H1 (cell line): ENCODE measurements at regions not wholly inside any gene's neighbourhood (a gene's known extent, or its start where the extent isn't known, plus 50 kb on each side); places are given as distances from the start of the nearest gene placed in this dataset.

Experiments used
- CTCF ChIA-PET: fragments of 300-600 bp; sonication (Branson Sonifier 250); formaldehyde crosslinking; loops from one replicate; lab custom pipeline; 2021; ENCODE audit not compliant: partially characterized antibody; lab: Charles Lee
- POLR2A ChIA-PET: fragments of 300-600 bp; sonication (Branson Sonifier 250); formaldehyde crosslinking; loops from one replicate; lab custom pipeline; 2021; ENCODE audit warnings: inconsistent platforms; ENCODE audit not compliant: partially characterized antibody; lab: Charles Lee
- DNase-seq, 2 experiments: peaks; one replicate each; pipeline versions ENCODE4 v3.0.0 to v3.0.0-alpha.2; 2010 to 2022; ENCODE audit warnings: low spot score in 2 of 2, low read depth in 1 of 2, mixed read lengths in 1 of 2
- FAIRE-seq: peaks from 2 replicates; lab custom pipeline; 2011; peaks lifted over from hg19 to GRCh38; lab: Jason Lieb, UNC
- H2AFZ ChIP-seq: 2 replicates; pipeline ENCODE4 v1.8.1; 2012; ENCODE audit warnings: low read length, inconsistent platforms
- H2AK5ac ChIP-seq: 2 replicates; pipeline ENCODE4 v1.6.1; 2013; ENCODE audit warnings: low read depth, low read length
- H2BK120ac ChIP-seq: replicated peaks from 2 replicates; pipeline ENCODE3; 2013; ENCODE audit warnings: low read depth, low read length, inconsistent platforms
- H2BK12ac ChIP-seq: 2 replicates; pipeline ENCODE4 v1.6.1; 2013; ENCODE audit warnings: low read depth, low read length
- H2BK15ac ChIP-seq: 2 replicates; pipeline ENCODE4 v1.6.1; 2013; ENCODE audit warnings: low read length
- H2BK20ac ChIP-seq: 2 replicates; pipeline ENCODE4 v1.6.1; 2013; ENCODE audit warnings: low read length
- H2BK5ac ChIP-seq: 2 replicates; pipeline ENCODE4 v1.6.1; 2013; ENCODE audit warnings: low read depth, low read length
- H3K14ac ChIP-seq: 2 replicates; pipeline ENCODE4 v1.6.1; 2013; ENCODE audit warnings: inconsistent platforms; ENCODE audit not compliant: insufficient read length
- H3K18ac ChIP-seq: 2 replicates; pipeline ENCODE4 v1.6.1; 2013; ENCODE audit warnings: low read length; ENCODE audit errors: extremely low read depth
- H3K23ac ChIP-seq: 2 replicates; pipeline ENCODE4 v1.6.1; 2013; ENCODE audit warnings: inconsistent platforms; ENCODE audit not compliant: insufficient read length
- H3K23me2 ChIP-seq: 2 replicates; pipeline ENCODE4 v1.6.1; 2013; ENCODE audit warnings: low read depth, low read length
- H3K27ac ChIP-seq: 2 replicates; pipeline ENCODE4 v1.6.1; 2011; ENCODE audit warnings: low read depth, low read length, inconsistent platforms
- H3K27me3 ChIP-seq, 4 experiments: replicated peaks in 1 of 4; 1 replicate in 1 of 4; 2 replicates in 3 of 4; pipeline versions ENCODE4 v1.6.1 to v1.8.1; 2011 to 2013; ENCODE audit warnings: low read length in 3 of 4, mild to moderate bottlenecking in 3 of 4, inconsistent platforms in 2 of 4, mixed read lengths in 2 of 4, moderate library complexity in 1 of 4; ENCODE audit not compliant: control insufficient read depth in 3 of 4, insufficient read depth in 3 of 4; ENCODE audit errors: extremely low read depth in 1 of 4
- H3K36me3 ChIP-seq, 4 experiments: 2 replicates each; pipeline versions ENCODE4 v1.6.1 to v1.8.1; 2011 to 2013; ENCODE audit warnings: mild to moderate bottlenecking in 4 of 4, low read length in 3 of 4, moderate library complexity in 2 of 4, control low read depth in 1 of 4, inconsistent platforms in 1 of 4; ENCODE audit not compliant: insufficient read depth in 4 of 4, control insufficient read depth in 2 of 4
- H3K4ac ChIP-seq: replicated peaks from 2 replicates; pipeline ENCODE3; 2013; ENCODE audit warnings: low read length, low read depth, mixed read lengths, inconsistent platforms; ENCODE audit not compliant: insufficient read length
- H3K4me1 ChIP-seq, 4 experiments: replicated peaks in 1 of 4; 1 replicate in 1 of 4; 2 replicates in 3 of 4; pipeline versions ENCODE4 v1.6.1 to v1.8.1; 2011 to 2013; ENCODE audit warnings: low read length in 3 of 4, inconsistent platforms in 2 of 4, mixed read lengths in 1 of 4; ENCODE audit not compliant: insufficient read depth in 4 of 4, control insufficient read depth in 3 of 4
- H3K4me2 ChIP-seq, 2 experiments: 2 replicates each; pipeline versions ENCODE4 v1.6.1 to v1.8.1; 2011 to 2013; ENCODE audit warnings: low read depth in 2 of 2, low read length in 2 of 2, control low read depth in 1 of 2, inconsistent platforms in 1 of 2, mild to moderate bottlenecking in 1 of 2; ENCODE audit not compliant: insufficient read depth in 1 of 2
- H3K4me3 ChIP-seq, 4 experiments: fragments of 200-600, 300-600 bp in 1 of 4; sonication (generic), shearing (Covaris generic), sonication (Bioruptor Twin) in 1 of 4; 2 replicates each; pipeline versions ENCODE4 v1.5.1 to v1.8.1; 2011 to 2016; ENCODE audit warnings: low read length in 4 of 4, low read depth in 3 of 4, control low read depth in 2 of 4, inconsistent platforms in 2 of 4, mild to moderate bottlenecking in 2 of 4, mixed read lengths in 1 of 4, moderate library complexity in 1 of 4; ENCODE audit not compliant: insufficient read depth in 2 of 4; ENCODE audit errors: extremely low read depth in 1 of 4
- H3K56ac ChIP-seq: replicated peaks from 2 replicates; pipeline ENCODE3; 2013; ENCODE audit warnings: low read depth, mild to moderate bottlenecking, mixed read lengths, low read length, inconsistent platforms; ENCODE audit not compliant: insufficient read length
- H3K79me1 ChIP-seq: 2 replicates; pipeline ENCODE4 v1.6.1; 2013; ENCODE audit warnings: low read depth, low read length, control low read depth
- H3K79me2 ChIP-seq, 2 experiments: 2 replicates each; pipeline versions ENCODE4 v1.6.1 to v1.8.1; 2012 to 2013; ENCODE audit warnings: low read length in 2 of 2, mild to moderate bottlenecking in 2 of 2, inconsistent platforms in 1 of 2; ENCODE audit not compliant: insufficient read depth in 2 of 2, control insufficient read depth in 1 of 2
- H3K9ac ChIP-seq, 4 experiments: replicated peaks in 1 of 4; 1 replicate in 1 of 4; 2 replicates in 3 of 4; pipeline versions ENCODE4 v1.6.1 to v1.8.1; 2011 to 2013; ENCODE audit warnings: low read depth in 3 of 4, low read length in 3 of 4, control low read depth in 2 of 4, mild to moderate bottlenecking in 2 of 4, moderate library complexity in 2 of 4, inconsistent platforms in 1 of 4; ENCODE audit errors: extremely low read depth in 1 of 4
- H3K9me3 ChIP-seq, 2 experiments: 2 replicates each; pipeline versions ENCODE4 v1.6.1 to v1.8.1; 2012 to 2013; ENCODE audit warnings: mild to moderate bottlenecking in 2 of 2, moderate library complexity in 2 of 2, control low read depth in 1 of 2, inconsistent platforms in 1 of 2, low read depth in 1 of 2, low read length in 1 of 2, mixed read lengths in 1 of 2; ENCODE audit not compliant: insufficient read depth in 2 of 2
- H4K20me1 ChIP-seq, 2 experiments: replicated peaks in 1 of 2; 2 replicates each; pipeline versions ENCODE3 to v1.8.1; 2011 to 2013; ENCODE audit warnings: inconsistent platforms in 2 of 2, low read length in 2 of 2, mild to moderate bottlenecking in 1 of 2; ENCODE audit not compliant: insufficient read depth in 2 of 2, control insufficient read depth in 1 of 2
- H4K5ac ChIP-seq: 2 replicates; pipeline ENCODE4 v1.6.1; 2013; ENCODE audit warnings: low read length, low read depth, mixed read lengths, inconsistent platforms; ENCODE audit not compliant: insufficient read length
- H4K8ac ChIP-seq: 2 replicates; pipeline ENCODE4 v1.8.0; 2013; ENCODE audit warnings: mild to moderate bottlenecking, moderate library complexity, low read length, inconsistent platforms; ENCODE audit not compliant: insufficient read depth; ENCODE audit errors: extremely low read depth
- H4K91ac ChIP-seq: replicated peaks from 2 replicates; pipeline ENCODE3; 2013; ENCODE audit warnings: low read length, mixed read lengths, inconsistent platforms; ENCODE audit not compliant: insufficient read length
- BACH1 ChIP-seq: IDR thresholded peaks from 2 replicates; pipeline ENCODE4 v1.6.1; 2012; ENCODE audit warnings: low read length, improper control_type of control experiment
- CBX8 ChIP-seq: fragments of 300-800, 300-1000 bp; sonication (generic); IDR thresholded peaks from 2 replicates; pipeline ENCODE4 v1.7.1; 2016; ENCODE audit warnings: low read depth, low read length, borderline replicate concordance
- EP300 ChIP-seq, 2 experiments: IDR thresholded peaks; 1 replicate in 1 of 2; 2 replicates in 1 of 2; pipeline ENCODE4 v1.6.1; 2011 to 2012; ENCODE audit warnings: low read depth in 2 of 2, low read length in 2 of 2, mild to moderate bottlenecking in 2 of 2, borderline replicate concordance in 1 of 2, inconsistent platforms in 1 of 2, moderate library complexity in 1 of 2
- HDAC2 ChIP-seq, 2 experiments: fragments of 300-600 bp in 1 of 2; sonication (generic) in 1 of 2; IDR thresholded peaks; 2 replicates each; pipeline ENCODE4 v1.6.1; 2011 to 2012; ENCODE audit warnings: low read depth in 2 of 2, low read length in 2 of 2, mild to moderate bottlenecking in 2 of 2, moderate library complexity in 2 of 2, borderline replicate concordance in 1 of 2, inconsistent platforms in 1 of 2
- KDM1A ChIP-seq: fragments of 200-600, 300-600 bp; sonication (generic); IDR thresholded peaks from 2 replicates; pipeline ENCODE4 v1.7.1; 2016; ENCODE audit warnings: mild to moderate bottlenecking, low read length, borderline replicate concordance
- MAFK ChIP-seq: IDR thresholded peaks from 2 replicates; pipeline ENCODE4 v1.6.1; 2012; ENCODE audit warnings: low read depth, mild to moderate bottlenecking, improper control_type of control experiment, low read length
- SIN3A ChIP-seq, 2 experiments: IDR thresholded peaks in 1 of 2; conservative IDR thresholded peaks in 1 of 2; 2 replicates each; pipeline ENCODE4 v1.6.1; 2011 to 2012; ENCODE audit warnings: low read length in 2 of 2, improper control_type of control experiment in 1 of 2, low read depth in 1 of 2, mild to moderate bottlenecking in 1 of 2
- SIRT6 ChIP-seq: IDR thresholded peaks from one replicate; pipeline ENCODE4 v1.7.1; 2012; ENCODE audit warnings: low read length, inconsistent platforms
- SP1 ChIP-seq: IDR thresholded peaks from 2 replicates; pipeline ENCODE4 v1.6.1; 2011; ENCODE audit warnings: low read depth, low read length
- SP2 ChIP-seq: IDR thresholded peaks from 2 replicates; pipeline ENCODE4 v1.6.1; 2012; ENCODE audit warnings: mild to moderate bottlenecking, low read length, inconsistent platforms
- SRF ChIP-seq: IDR thresholded peaks from 2 replicates; pipeline ENCODE4 v1.6.1; 2011; ENCODE audit warnings: mild to moderate bottlenecking, low read depth, low read length, moderate library complexity
- WGBS, 2 experiments: shearing (Covaris generic) in 1 of 2; methylation state at CpG; one replicate each; pipeline versions ENCODE4 v1.1.6 to v1.1.7; 2013 to 2015; ENCODE audit warnings: low lambda C conversion rate in 2 of 2, mixed read lengths in 2 of 2, inconsistent platforms in 1 of 2, low coverage in 1 of 2, missing lambda C conversion rate in 1 of 2; ENCODE audit not compliant: insufficient replicate concordance in 2 of 2, insufficient coverage in 1 of 2, insufficient read length in 1 of 2; ENCODE audit errors: extremely low coverage in 1 of 2, missing lambda C conversion rate in 1 of 2; 5-methylcytosine and 5-hydroxymethylcytosine counted together
- TF ChIP-seq, protein P1 (sequence below): IDR thresholded peaks from 2 replicates; pipeline ENCODE4 v1.6.1; 2011; ENCODE audit warnings: low read length, improper control_type of control experiment

DNA sequence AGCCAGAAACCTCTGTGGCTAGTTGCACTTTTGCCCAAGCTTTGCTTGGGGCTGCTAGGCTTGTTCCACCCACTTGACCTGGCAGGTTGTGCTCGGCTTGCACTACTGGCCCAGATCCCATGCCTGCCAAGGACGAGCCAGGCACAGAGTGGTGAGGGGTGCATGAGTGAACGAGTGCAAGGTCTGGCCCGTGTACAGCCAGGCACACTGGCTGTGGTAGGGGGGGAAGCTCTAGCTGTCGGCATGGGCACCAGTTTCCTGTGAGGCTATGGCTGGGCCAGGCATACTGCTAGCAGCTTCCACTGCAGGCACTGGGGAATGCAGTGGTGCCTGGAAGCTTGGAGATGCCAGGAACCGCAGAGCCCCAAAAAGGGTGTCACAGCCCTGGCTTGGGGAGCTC lies 210.4 kb downstream of the AKAIN1 start:
- no peak overlapping the region for H2BK12ac ChIP-seq
- H2BK20ac ChIP-seq, result no peak overlapping the region
- DNase-seq, result no peak
- no peak overlapping the region for H2AFZ ChIP-seq
- no peaks in the 10 kb centered on the region for H3K79me1 ChIP-seq
- no peak overlapping the region for H2BK120ac ChIP-seq
- H2BK5ac ChIP-seq, result no peak overlapping the region
- H4K20me1 ChIP-seq, result no peaks in the 10 kb centered on the region
- peaks cover 0 to 1% (median 0%) of the 10 kb centered on the region in 4 experiments; a peak in 1 of 8 replicates for H3K36me3 ChIP-seq
- no peak overlapping the region for H3K18ac ChIP-seq
- no peak overlapping the region for H4K91ac ChIP-seq
- ChIA-PET CTCF (interaction anchor here (0.9 to 1.2 kb wide), 2 partner anchors 8 to 17 kb away, joined by 3 to 4 read pairs; no protein-coding TSS in a partner anchor), POLR2A (interaction anchor here (1.7 kb wide), 1 partner anchor 14 kb away, joined by 3 read pairs; no protein-coding TSS in a partner anchor)
- no peak overlapping the region for H3K56ac ChIP-seq
- H3K4me2 ChIP-seq, result no peak overlapping the region
- no peak overlapping the region for H3K4ac ChIP-seq
- H3K23me2 ChIP-seq, result no peaks in the 10 kb centered on the region; the same call in 1 of the 2 replicates
- H3K79me2 ChIP-seq, result no peaks in the 10 kb centered on the region
- peaks cover 0 to 7% (median 4%) of the 10 kb centered on the region in 4 experiments; a peak in 3 of 7 replicates for H3K27me3 ChIP-seq
- no peak overlapping the region for H3K14ac ChIP-seq
- 81% methylated on average over 6 of the region's 6 CpGs; no CpG with 5 or more reads in 1 of the 2 experiments for WGBS, 2 experiments
- no peak overlapping the region for H3K23ac ChIP-seq
- H4K5ac ChIP-seq, result no peak overlapping the region
- no peak overlapping the region for H3K27ac ChIP-seq
- no peak overlapping the region for H2BK15ac ChIP-seq
- no peak overlapping the region for H3K9ac ChIP-seq
- peaks cover 5 to 7% of the 10 kb centered on the region in 2 experiments; a peak in 1 of 4 replicates for H3K9me3 ChIP-seq
- H3K4me3 ChIP-seq, result no peak overlapping the region
- H2AK5ac ChIP-seq, result no peak overlapping the region
- peak overlapping the region; percentile 82; the same call in 1 of the 2 replicates for H4K8ac ChIP-seq
- H3K4me1 ChIP-seq, result peaks cover 0 to 6% (median 0%) of the 10 kb centered on the region in 4 experiments; a peak in 2 of 7 replicates
- FAIRE-seq, result no peak
- TF ChIP-seq SRF (no peak), MAFK (no peak), EP300 (IDR thresholded peaks at IDR 0.05; ENCODE audit: borderline replicate concordance in 1 of 2, low read depth in 2 of 2, low read length in 2 of 2) (no peak), HDAC2 (IDR thresholded peaks at IDR 0.05; ENCODE audit: borderline replicate concordance in 1 of 2, low read depth in 2 of 2, low read length in 2 of 2) (no peak), KDM1A (no peak), SP2 (no peak), SIN3A (conservative IDR thresholded peaks at IDR 0.05 in 1 of 2, IDR thresholded peaks at IDR 0.05 in 1 of 2; ENCODE audit: low read depth in 1 of 2, low read length in 2 of 2) (no peak), SIRT6 (no peak), CBX8 (no peak), BACH1 (no peak), SP1 (no peak)
- TF ChIP-seq, protein P1, sequence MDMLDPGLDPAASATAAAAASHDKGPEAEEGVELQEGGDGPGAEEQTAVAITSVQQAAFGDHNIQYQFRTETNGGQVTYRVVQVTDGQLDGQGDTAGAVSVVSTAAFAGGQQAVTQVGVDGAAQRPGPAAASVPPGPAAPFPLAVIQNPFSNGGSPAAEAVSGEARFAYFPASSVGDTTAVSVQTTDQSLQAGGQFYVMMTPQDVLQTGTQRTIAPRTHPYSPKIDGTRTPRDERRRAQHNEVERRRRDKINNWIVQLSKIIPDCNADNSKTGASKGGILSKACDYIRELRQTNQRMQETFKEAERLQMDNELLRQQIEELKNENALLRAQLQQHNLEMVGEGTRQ, result no peak
